Smooth muscle cell (in vitro differentiated cells): ENCODE measurements at regions not wholly inside any gene's neighbourhood (a gene's known extent, or its start where the extent isn't known, plus 50 kb on each side); places are given as distances from the start of the nearest gene placed in this dataset.

ENCODE experiments used
- DNase-seq: peaks from one replicate; lab custom pipeline; 2025; ENCODE audit not compliant: unreplicated experiment; lab: John Stamatoyannopoulos, UW
- H2AFZ ChIP-seq: fragments of 200-600 bp; sonication (generic); 2 replicates; pipeline ENCODE4 v1.6.0; 2016; ENCODE audit warnings: antibody characterized with exemption, low read depth, mild to moderate bottlenecking
- H3F3A ChIP-seq: fragments of 200-600 bp; sonication (generic); 2 replicates; pipeline ENCODE4 v1.6.0; 2017; ENCODE audit warnings: antibody characterized with exemption, low read depth
- H3K27ac ChIP-seq: fragments of 200-600 bp; sonication (generic); 2 replicates; pipeline ENCODE4 v1.5.1; 2016; ENCODE audit warnings: low read depth, mild to moderate bottlenecking
- H3K27me3 ChIP-seq: fragments of 200-600 bp; sonication (generic); 2 replicates; pipeline ENCODE4 v1.6.1; 2016; ENCODE audit warnings: low read depth, mild to moderate bottlenecking
- H3K36me3 ChIP-seq: fragments of 200-600 bp; sonication (generic); 2 replicates; pipeline ENCODE4 v1.5.1; 2016; ENCODE audit warnings: low read depth
- H3K4me1 ChIP-seq: fragments of 200-600 bp; sonication (generic); 2 replicates; pipeline ENCODE4 v1.5.1; 2016; ENCODE audit warnings: low read depth
- H3K4me2 ChIP-seq: fragments of 200-600 bp; sonication (generic); 2 replicates; pipeline ENCODE4 v1.6.0; 2016; ENCODE audit warnings: mild to moderate bottlenecking
- H3K4me3 ChIP-seq: fragments of 200-600 bp; sonication (generic); 2 replicates; pipeline ENCODE4 v1.5.1; 2016; ENCODE audit warnings: mild to moderate bottlenecking
- H3K79me2 ChIP-seq: fragments of 200-600 bp; sonication (generic); 2 replicates; pipeline ENCODE4 v1.6.0; 2016; ENCODE audit warnings: low read depth, mild to moderate bottlenecking
- H3K9ac ChIP-seq: fragments of 200-600 bp; sonication (generic); 2 replicates; pipeline ENCODE4 v1.6.0; 2016; ENCODE audit warnings: low read depth
- H3K9me3 ChIP-seq: fragments of 200-600 bp; sonication (generic); replicated peaks from 2 replicates; pipeline ENCODE4 v1.5.1; 2016; ENCODE audit warnings: low read depth
- H4K20me1 ChIP-seq: fragments of 200-600 bp; sonication (generic); 2 replicates; pipeline ENCODE4 v1.6.0; 2016; ENCODE audit warnings: low read depth
- WGBS: methylation state at CpG from one replicate; pipeline ENCODE4 v1.1.7; 2016; ENCODE audit warnings: low lambda C conversion rate; 5-methylcytosine and 5-hydroxymethylcytosine counted together
- TF ChIP-seq, protein P1 (sequence below): fragments of 200-600 bp; sonication (generic); IDR thresholded peaks from 2 replicates; pipeline ENCODE4 v1.5.1; 2017; ENCODE audit warnings: borderline replicate concordance, mild to moderate bottlenecking, antibody characterized with exemption; ENCODE audit not compliant: insufficient read depth, poor library complexity, severe bottlenecking

DNA sequence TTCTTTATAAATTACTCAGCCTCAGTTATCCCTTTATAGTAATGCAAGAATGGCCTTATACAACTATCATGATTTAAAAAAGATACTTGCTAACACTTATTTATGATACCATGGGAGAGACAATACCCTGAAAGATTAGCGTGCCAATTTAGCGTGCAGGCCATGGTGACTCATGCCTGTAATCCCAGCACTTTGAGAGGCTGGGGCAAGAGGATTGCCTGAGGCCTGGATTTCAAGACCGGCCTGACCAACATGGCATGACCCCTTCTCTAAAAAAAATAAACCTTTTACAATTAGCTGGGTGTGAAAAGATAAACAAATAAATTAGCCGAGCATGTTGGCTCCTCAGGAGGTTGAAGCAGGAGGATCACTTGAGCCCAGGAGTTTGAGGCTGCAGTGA, 493.4 kb upstream of the FSIP2 start:
- no peak overlapping the region for H3K9ac ChIP-seq
- WGBS = 78% methylated on average over 4 of the region's 4 CpGs
- no peak overlapping the region for H3K4me2 ChIP-seq
- no peaks in the 10 kb centered on the region for H3K79me2 ChIP-seq
- no peaks in the 10 kb centered on the region for H3K36me3 ChIP-seq
- H3K4me3 ChIP-seq = no peak overlapping the region
- no peaks in the 10 kb centered on the region for H4K20me1 ChIP-seq
- no peaks in the 10 kb centered on the region for H3F3A ChIP-seq
- H3K27ac ChIP-seq = no peak overlapping the region
- H3K9me3 ChIP-seq = no peaks in the 10 kb centered on the region
- H3K27me3 ChIP-seq = no peaks in the 10 kb centered on the region
- TF ChIP-seq, protein P1, sequence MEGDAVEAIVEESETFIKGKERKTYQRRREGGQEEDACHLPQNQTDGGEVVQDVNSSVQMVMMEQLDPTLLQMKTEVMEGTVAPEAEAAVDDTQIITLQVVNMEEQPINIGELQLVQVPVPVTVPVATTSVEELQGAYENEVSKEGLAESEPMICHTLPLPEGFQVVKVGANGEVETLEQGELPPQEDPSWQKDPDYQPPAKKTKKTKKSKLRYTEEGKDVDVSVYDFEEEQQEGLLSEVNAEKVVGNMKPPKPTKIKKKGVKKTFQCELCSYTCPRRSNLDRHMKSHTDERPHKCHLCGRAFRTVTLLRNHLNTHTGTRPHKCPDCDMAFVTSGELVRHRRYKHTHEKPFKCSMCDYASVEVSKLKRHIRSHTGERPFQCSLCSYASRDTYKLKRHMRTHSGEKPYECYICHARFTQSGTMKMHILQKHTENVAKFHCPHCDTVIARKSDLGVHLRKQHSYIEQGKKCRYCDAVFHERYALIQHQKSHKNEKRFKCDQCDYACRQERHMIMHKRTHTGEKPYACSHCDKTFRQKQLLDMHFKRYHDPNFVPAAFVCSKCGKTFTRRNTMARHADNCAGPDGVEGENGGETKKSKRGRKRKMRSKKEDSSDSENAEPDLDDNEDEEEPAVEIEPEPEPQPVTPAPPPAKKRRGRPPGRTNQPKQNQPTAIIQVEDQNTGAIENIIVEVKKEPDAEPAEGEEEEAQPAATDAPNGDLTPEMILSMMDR = no peak
- no peak for DNase-seq
- H2AFZ ChIP-seq = no peak overlapping the region
- H3K4me1 ChIP-seq = no peaks in the 10 kb centered on the region

DNA sequence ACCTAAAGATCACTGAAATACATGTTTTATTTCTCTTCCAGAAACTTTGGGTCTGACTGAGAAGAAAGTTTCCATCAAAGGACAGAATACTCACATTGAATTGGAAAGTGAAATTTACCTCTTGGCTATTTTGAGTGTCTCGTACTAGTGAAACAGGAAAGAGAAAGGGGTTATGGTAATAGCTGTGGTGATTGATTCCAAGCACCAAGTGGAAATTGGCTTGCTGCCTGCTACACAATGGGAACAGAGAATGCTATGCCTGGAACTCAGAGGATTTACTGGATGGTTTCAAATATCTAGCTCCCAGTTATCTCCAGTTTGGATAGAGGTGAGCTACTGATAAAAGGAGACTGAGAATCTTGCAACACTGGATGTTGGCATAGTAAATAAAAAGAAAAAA, 492.8 kb upstream of the FSIP2 start:
- Histone ChIP-seq H4K20me1 (no peaks in the 10 kb centered on the region), H3K4me1 (no peaks in the 10 kb centered on the region), H3K36me3 (no peaks in the 10 kb centered on the region), H3F3A (no peaks in the 10 kb centered on the region), H3K9me3 (no peaks in the 10 kb centered on the region), H3K27ac (no peak overlapping the region), H3K79me2 (no peaks in the 10 kb centered on the region), H2AFZ (no peak overlapping the region), H3K27me3 (no peaks in the 10 kb centered on the region), H3K4me2 (no peak overlapping the region), H3K9ac (no peak overlapping the region), H3K4me3 (no peak overlapping the region)
- TF ChIP-seq, protein P1 = no peak
- WGBS = 67% methylated on average over 1 of the region's 1 CpG
- no peak for DNase-seq

DNA sequence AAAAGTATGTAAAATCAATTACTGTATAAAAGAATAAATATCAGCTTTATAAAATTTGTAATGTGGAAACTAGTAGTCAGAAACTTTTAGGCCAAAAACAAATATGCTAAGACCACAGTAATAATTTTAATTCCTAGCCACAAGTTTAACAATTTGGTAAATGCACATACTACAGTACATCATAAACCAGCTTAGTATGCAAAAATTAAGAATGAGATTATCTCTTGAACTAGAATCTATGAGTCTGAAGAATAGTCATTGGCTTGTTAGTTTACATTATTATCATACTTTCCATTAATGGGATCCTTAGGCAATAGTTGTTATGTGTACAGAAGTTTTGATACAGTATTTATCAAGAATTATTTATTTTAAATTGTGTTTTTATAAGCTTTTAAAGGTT, 491.9 kb upstream of the FSIP2 start:
- TF ChIP-seq, protein P1 = no peak
- Histone ChIP-seq H3K4me3 (no peak overlapping the region), H3K4me1 (no peaks in the 10 kb centered on the region), H3K4me2 (no peak overlapping the region), H3K27ac (no peak overlapping the region), H3K9me3 (no peaks in the 10 kb centered on the region), H3K36me3 (no peaks in the 10 kb centered on the region), H3K79me2 (no peaks in the 10 kb centered on the region), H4K20me1 (no peaks in the 10 kb centered on the region), H2AFZ (no peak overlapping the region), H3K27me3 (no peaks in the 10 kb centered on the region), H3F3A (no peaks in the 10 kb centered on the region), H3K9ac (no peak overlapping the region)
- no peak for DNase-seq

DNA sequence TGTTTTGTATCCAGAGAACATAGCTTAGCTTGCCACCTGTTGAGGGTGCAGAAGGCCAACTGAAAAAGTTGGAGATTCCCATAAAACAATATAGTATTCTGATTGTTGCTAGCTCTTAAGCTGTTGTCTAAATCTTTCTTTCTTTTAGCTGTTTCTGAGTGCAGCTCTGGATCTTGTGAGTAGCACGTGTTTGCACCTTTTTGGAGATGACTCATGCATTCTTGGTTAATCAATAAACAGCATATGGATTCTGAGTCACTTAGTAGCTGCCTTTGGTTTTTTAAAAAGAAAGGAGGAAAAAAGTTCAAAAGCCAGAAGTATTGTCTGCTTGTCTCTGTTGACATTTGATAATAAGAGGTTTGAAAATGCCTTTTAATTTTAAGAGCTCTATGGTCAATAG, 483.0 kb upstream of the FSIP2 start:
- TF ChIP-seq, protein P1 = no peak
- H3K9me3 ChIP-seq = no peaks in the 10 kb centered on the region
- no peaks in the 10 kb centered on the region for H3F3A ChIP-seq
- no peaks in the 10 kb centered on the region for H3K36me3 ChIP-seq
- H3K27me3 ChIP-seq = no peaks in the 10 kb centered on the region
- H3K4me3 ChIP-seq = no peak overlapping the region
- H3K4me1 ChIP-seq = no peaks in the 10 kb centered on the region
- no peak overlapping the region for H3K27ac ChIP-seq
- no peak overlapping the region for H3K9ac ChIP-seq
- DNase-seq = no peak
- H2AFZ ChIP-seq = no peak overlapping the region
- no peaks in the 10 kb centered on the region for H4K20me1 ChIP-seq
- no peak overlapping the region for H3K4me2 ChIP-seq
- H3K79me2 ChIP-seq = no peaks in the 10 kb centered on the region
- WGBS = 24% methylated on average over 1 of the region's 1 CpG
